ENCODE measurements at regions not wholly inside any gene's neighbourhood (a gene's known extent, or its start where the extent isn't known, plus 50 kb on each side); places are given as distances from the start of the nearest gene placed in this dataset.

DNA sequence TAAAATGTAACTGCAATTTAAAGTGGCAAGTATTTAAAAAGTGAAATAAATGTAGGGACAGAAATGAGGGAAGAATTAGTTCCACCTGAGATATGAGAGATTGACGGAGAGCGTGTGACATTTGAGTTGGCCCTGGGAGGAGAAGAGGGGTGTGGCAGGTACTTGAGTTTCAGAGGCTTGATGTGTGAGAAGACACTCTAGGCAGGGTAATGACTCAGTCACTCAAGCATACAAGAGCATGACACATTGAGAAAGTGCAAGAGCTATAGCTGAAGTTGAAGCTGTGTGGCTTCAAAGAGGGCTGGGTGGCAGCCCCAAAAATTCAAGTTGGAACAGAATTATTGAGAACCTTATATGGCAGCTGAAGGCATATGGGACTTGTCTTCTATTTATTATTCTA, 420.5 kb downstream of the SLITRK2 start:
- TF ChIP-seq, protein P1, sequence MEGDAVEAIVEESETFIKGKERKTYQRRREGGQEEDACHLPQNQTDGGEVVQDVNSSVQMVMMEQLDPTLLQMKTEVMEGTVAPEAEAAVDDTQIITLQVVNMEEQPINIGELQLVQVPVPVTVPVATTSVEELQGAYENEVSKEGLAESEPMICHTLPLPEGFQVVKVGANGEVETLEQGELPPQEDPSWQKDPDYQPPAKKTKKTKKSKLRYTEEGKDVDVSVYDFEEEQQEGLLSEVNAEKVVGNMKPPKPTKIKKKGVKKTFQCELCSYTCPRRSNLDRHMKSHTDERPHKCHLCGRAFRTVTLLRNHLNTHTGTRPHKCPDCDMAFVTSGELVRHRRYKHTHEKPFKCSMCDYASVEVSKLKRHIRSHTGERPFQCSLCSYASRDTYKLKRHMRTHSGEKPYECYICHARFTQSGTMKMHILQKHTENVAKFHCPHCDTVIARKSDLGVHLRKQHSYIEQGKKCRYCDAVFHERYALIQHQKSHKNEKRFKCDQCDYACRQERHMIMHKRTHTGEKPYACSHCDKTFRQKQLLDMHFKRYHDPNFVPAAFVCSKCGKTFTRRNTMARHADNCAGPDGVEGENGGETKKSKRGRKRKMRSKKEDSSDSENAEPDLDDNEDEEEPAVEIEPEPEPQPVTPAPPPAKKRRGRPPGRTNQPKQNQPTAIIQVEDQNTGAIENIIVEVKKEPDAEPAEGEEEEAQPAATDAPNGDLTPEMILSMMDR (IDR thresholded peaks at IDR 0.05; ENCODE audit: low read depth, low read length): no peak
- TF ChIP-seq POLR2A (IDR thresholded peaks at IDR 0.05; ENCODE audit: extremely low read depth, insufficient read length): no peak

All from NB4 (cell line).